Liver (tissue), 3 donors: ENCODE measurements at regions not wholly inside any gene's neighbourhood (a gene's known extent, or its start where the extent isn't known, plus 50 kb on each side); places are given as distances from the start of the nearest gene placed in this dataset.

Experiments
- CTCF ChIP-seq: fragments of 150-350 bp; IDR thresholded peaks from 2 replicates; pipeline ENCODE4 v1.5.1; 2017; ENCODE audit warnings: improper control_type of control experiment, low read depth, low read length; ENCODE audit not compliant: missing input control
- EGR1 ChIP-seq, 2 donors: IDR thresholded peaks; 2 replicates each; pipeline ENCODE4 v1.6.1; 2016 to 2018; ENCODE audit warnings: antibody characterized with exemption in 2 of 2, low read depth in 2 of 2
- FOXA1 ChIP-seq: IDR thresholded peaks from 2 replicates; pipeline ENCODE4 v1.6.1; 2016; ENCODE audit warnings: antibody characterized with exemption
- GABPA ChIP-seq, 2 donors: IDR thresholded peaks in 1 of 2; conservative IDR thresholded peaks in 1 of 2; 2 replicates each; pipeline ENCODE4 v1.6.1; 2016; ENCODE audit warnings: antibody characterized with exemption in 2 of 2, mild to moderate bottlenecking in 1 of 2, moderate library complexity in 1 of 2
- MAX ChIP-seq: IDR thresholded peaks from 2 replicates; pipeline ENCODE4 v1.6.1; 2016; ENCODE audit warnings: antibody characterized with exemption
- RAD21 ChIP-seq, 2 donors: IDR thresholded peaks; 2 replicates each; pipeline ENCODE4 v1.6.1; 2016; ENCODE audit warnings: antibody characterized with exemption in 2 of 2, mild to moderate bottlenecking in 2 of 2
- REST ChIP-seq: IDR thresholded peaks from 2 replicates; pipeline ENCODE4 v1.6.1; 2016; ENCODE audit warnings: antibody characterized with exemption, mild to moderate bottlenecking
- RXRA ChIP-seq, 2 donors: IDR thresholded peaks; 2 replicates each; pipeline ENCODE4 v1.6.1; 2017 to 2018; ENCODE audit warnings: antibody characterized with exemption in 2 of 2, mild to moderate bottlenecking in 1 of 2
- SP1 ChIP-seq: IDR thresholded peaks from 2 replicates; pipeline ENCODE4 v1.6.1; 2018; ENCODE audit warnings: antibody characterized with exemption, mild to moderate bottlenecking
- TAF1 ChIP-seq: conservative IDR thresholded peaks from 2 replicates; pipeline ENCODE4 v1.6.1; 2016; ENCODE audit warnings: antibody characterized with exemption, mild to moderate bottlenecking
- YY1 ChIP-seq: IDR thresholded peaks from 2 replicates; pipeline ENCODE4 v1.6.1; 2016; ENCODE audit warnings: antibody characterized with exemption, mild to moderate bottlenecking
- ZBTB33 ChIP-seq: IDR thresholded peaks from 2 replicates; pipeline ENCODE4 v1.6.1; 2016; ENCODE audit warnings: antibody characterized with exemption
- donor health status: healthy.
- donor health status: healthy.

GRCh38 chrX:131202766-131203165 is 86.3 kb downstream of the IGSF1 start:
- TF ChIP-seq CTCF (no peak), SP1 (no peak), YY1 (no peak), REST (no peak), RAD21 (IDR thresholded peaks at IDR 0.05) (no peak), RXRA (IDR thresholded peaks at IDR 0.05) (no peak), EGR1 (IDR thresholded peaks at IDR 0.05; ENCODE audit: low read depth in 2 of 2) (no peak), MAX (no peak), FOXA1 (no peak), GABPA (IDR thresholded peaks at IDR 0.05 in 1 of 2, conservative IDR thresholded peaks at IDR 0.05 in 1 of 2) (no peak), TAF1 (no peak), ZBTB33 (no peak)
